Spleen (tissue), 7 donors: ENCODE measurements at regions not wholly inside any gene's neighbourhood (a gene's known extent, or its start where the extent isn't known, plus 50 kb on each side); places are given as distances from the start of the nearest gene placed in this dataset.

Experiments
- POLR2A ChIP-seq, 3 donors: fragments of 450-650 bp; IDR thresholded peaks; one replicate each; pipeline ENCODE4 v1.5.1; 2017; ENCODE audit warnings: antibody characterized with exemption in 3 of 3, mild to moderate bottlenecking in 1 of 3
- POLR2AphosphoS5 ChIP-seq, 3 donors: sonication (generic); formaldehyde crosslinking; IDR thresholded peaks; one replicate each; pipeline ENCODE4 v1.5.1; 2017; ENCODE audit warnings: antibody characterized with exemption in 3 of 3
- TF ChIP-seq, protein P1 (sequence below), 11 experiments: fragments of 200-600 bp in 7 of 11; fragments of 450-650 bp in 4 of 11; sonication (generic) in 4 of 11; IDR thresholded peaks in 8 of 11; conservative IDR thresholded peaks in 3 of 11; 1 replicate in 7 of 11; 2 replicates in 4 of 11; pipeline versions ENCODE4 v1.4.0 to v1.8.0; 2016 to 2021; ENCODE audit warnings: antibody characterized with exemption in 11 of 11, inconsistent platforms in 4 of 11, mild to moderate bottlenecking in 1 of 11
- donor health status: DM: no; HTN: no; CAD: no; lungs with moderate emphysema.
- donor health status: DM: no; HTN: no; CAD: no.
- donor health status: DM: no; HTN: no; CAD: no.

DNA sequence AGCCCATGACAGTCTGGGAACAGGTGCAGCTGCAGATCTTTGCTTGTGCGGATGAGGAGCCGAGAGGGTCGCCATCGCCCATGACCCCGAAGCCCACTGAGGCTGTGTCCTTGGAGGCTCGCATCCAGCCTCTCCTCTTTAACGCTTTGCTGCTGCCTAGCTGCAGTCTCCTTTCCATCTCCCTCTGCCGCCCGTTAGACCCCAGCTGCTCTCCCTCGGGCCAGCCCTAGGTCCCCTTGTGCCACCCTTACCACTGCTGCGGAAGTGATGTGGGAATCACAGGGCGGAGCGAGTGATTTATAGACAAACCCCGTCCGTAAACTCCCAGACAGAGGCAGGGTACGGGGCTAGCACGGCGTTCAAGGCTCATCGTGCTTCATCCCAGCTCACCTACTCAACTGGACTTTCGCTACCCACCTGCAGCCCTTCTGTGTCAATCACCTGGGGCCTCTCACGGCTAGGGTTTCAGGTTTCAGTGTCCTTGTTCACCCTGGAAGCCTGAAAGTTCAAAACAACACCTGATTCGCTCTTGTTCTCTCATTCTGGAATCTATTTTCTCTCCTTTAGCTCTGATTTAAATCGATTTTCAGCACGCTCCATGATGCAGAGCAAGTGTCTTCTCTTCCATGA is 76.1 kb downstream of the PAX1 start:
- TF ChIP-seq, protein P1, sequence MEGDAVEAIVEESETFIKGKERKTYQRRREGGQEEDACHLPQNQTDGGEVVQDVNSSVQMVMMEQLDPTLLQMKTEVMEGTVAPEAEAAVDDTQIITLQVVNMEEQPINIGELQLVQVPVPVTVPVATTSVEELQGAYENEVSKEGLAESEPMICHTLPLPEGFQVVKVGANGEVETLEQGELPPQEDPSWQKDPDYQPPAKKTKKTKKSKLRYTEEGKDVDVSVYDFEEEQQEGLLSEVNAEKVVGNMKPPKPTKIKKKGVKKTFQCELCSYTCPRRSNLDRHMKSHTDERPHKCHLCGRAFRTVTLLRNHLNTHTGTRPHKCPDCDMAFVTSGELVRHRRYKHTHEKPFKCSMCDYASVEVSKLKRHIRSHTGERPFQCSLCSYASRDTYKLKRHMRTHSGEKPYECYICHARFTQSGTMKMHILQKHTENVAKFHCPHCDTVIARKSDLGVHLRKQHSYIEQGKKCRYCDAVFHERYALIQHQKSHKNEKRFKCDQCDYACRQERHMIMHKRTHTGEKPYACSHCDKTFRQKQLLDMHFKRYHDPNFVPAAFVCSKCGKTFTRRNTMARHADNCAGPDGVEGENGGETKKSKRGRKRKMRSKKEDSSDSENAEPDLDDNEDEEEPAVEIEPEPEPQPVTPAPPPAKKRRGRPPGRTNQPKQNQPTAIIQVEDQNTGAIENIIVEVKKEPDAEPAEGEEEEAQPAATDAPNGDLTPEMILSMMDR (IDR thresholded peaks at IDR 0.05 in 8 of 11, conservative IDR thresholded peaks at IDR 0.05 in 3 of 11) = no peak
- no peak for TF ChIP-seq POLR2A (IDR thresholded peaks at IDR 0.05)
- no peak for TF ChIP-seq POLR2AphosphoS5 (IDR thresholded peaks at IDR 0.05)
